SK-MEL-5 (cell line): ENCODE measurements at regions not wholly inside any gene's neighbourhood (a gene's known extent, or its start where the extent isn't known, plus 50 kb on each side); places are given as distances from the start of the nearest gene placed in this dataset.

ENCODE experiments used
- DNase-seq: peaks from one replicate; pipeline ENCODE4 v3.0.0-alpha.2; 2016; ENCODE audit warnings: low read depth, low spot score
- in situ Hi-C: cut with HindIII; loops from 2 replicates; pipeline ENCODE4 v1.10.0; 2016; ENCODE audit warnings: low sequenced_read_pairs, high pct_unique_total_duplicates, low pct_unique_long_range_greater_than_20kb

DNA sequence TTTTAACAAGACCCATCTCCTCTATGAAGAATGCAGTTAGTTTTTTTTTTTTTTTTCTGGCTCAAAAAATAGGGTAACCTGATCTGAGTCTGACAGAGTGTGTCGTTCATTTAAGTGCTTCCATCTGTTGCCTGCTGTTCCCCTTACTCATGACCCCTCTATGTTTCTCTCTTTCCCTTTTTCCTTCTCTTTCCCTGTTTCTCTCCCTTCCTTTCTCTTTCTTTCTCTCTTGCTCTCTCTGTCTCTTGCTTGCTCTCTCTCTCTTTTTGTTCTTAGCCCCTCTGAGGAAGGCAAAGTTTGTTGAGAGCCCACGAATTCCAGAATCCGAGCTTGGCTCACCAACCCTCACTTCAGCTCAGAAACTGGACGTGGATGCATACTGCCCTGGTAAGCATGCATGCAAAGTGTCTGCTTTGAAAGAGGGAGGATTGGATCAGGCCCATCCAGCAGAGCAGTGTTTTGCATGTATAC lies 185.0 kb downstream of the TANC2 start:
- peak; percentile 39 for DNase-seq
- in situ Hi-C loops, result no loop called here

GRCh38 chr17:63151941-63152523 lies 186.0 kb downstream of the TANC2 start:
- DNase-seq, result peak; percentile 73
- in situ Hi-C loops, result no loop called here

GRCh38 chr17:63153488-63153887 lies 187.5 kb downstream of the TANC2 start:
- in situ Hi-C loops, result no loop called here
- DNase-seq, result no peak

- in situ Hi-C loops, result no loop called here
- DNase-seq, result no peak
These were observed 188.7 kb downstream of the TANC2 start for GRCh38 chr17:63154586-63155244.

DNA sequence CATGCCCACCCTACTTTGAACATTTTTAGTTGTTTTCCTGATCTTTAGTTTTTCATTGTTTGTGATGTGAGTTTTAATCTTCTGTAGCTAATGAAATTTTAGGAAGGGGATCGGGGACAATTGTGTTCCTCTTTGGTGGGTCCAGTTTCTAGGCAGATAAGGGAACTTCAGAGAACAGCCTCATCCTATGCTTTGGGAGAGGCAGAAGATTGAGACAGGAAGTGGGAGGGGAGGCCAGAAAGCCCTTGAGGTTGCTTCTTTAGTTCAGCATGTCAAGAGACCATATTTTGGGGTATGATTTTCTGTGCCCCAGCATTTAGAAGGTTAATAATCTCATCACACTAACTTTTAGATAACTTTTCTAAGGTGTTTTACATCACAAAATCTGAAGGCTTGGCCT lies 191.0 kb downstream of the TANC2 start:
- in situ Hi-C loops, result no loop called here

GRCh38 chr17:63162406-63163157 lies 196.5 kb downstream of the TANC2 start:
- in situ Hi-C loops, result no loop called here
- no peak for DNase-seq

More for the DNA sequence above, 191.0 kb downstream of the TANC2 start:
- no peak for DNase-seq

DNA sequence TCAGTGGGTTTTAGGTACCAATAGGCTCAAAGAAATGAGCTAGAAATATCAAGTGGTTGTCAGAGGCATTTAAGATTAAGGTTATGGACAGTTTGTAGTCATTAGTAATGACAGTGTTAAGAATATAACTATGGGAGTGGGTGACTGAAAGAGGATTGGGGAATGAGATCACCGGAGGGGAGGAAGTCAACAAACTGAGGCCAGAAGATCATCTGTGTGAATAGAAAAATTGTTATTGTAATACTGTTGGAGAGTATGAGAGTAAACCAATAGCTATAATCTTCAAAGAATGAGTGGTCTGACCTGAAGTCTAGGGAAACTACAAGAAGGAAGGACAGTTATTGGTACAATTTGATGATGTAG lies 197.1 kb downstream of the TANC2 start:
- in situ Hi-C loops, result no loop called here
- DNase-seq, result no peak

DNA sequence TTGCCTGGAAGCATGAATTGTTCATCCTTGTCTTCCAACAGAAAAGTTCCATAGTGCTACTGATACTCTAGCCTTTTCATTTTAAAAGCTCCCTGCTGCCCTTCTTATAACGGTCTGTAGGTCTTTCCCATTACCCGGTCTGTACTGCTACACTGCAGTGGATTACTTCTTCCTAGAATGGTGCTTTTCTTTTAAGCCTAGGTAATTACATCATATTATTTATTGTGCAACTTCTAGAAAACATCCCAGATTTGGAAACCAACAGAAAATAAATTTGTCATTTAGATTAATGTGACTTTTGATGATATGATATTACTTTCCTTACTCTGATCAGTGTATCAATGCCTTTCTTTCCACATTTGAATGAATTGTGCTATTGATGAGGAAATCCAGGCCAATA lies 199.4 kb downstream of the TANC2 start:
- in situ Hi-C loops, result no loop called here
- no peak for DNase-seq

- in situ Hi-C loops, result no loop called here
- no peak for DNase-seq
These were observed 204.8 kb downstream of the TANC2 start for GRCh38 chr17:63170795-63171194.

GRCh38 chr17:63171428-63172393 lies 205.7 kb downstream of the TANC2 start:
- in situ Hi-C loops, result no loop called here
- peak; percentile 33 for DNase-seq

DNA sequence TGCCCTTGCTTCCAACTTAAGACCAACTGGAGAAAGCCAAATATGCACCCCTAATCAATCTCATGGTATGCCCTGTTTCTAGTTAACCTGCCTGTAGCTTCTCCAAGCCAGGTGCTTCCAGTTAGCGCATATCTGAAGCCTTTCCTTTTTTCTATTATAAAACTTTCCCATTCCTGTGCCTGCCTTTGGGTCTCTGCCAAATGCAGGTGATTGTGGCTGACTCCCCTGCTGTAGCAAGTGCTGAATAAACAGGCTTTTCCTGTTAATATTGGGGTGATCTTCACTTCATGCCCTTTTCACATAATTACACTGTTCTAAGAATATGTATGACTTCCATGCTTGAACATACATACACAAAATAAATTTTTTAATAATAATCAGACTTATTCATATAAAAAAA lies 207.4 kb downstream of the TANC2 start:
- no peak for DNase-seq
- in situ Hi-C loops, result no loop called here

DNA sequence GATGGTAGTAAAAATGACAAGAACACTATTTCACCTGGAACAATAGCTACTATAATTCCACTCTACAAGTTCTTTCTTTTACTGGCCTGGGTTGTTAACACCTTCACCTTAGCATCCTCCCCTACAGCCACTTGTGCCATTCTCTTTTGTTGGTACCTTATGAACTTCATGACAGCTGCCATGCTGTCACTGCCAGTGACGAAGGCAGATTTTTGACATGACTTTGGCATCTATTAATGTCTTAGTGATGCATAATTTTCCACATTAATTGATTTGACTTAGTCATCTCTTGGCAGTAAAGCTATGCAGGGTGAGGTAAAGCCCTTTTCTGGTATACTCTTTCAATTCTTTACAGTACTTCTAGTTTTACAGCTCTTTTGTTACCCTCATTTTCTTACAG lies 207.9 kb downstream of the TANC2 start:
- DNase-seq, result no peak
- in situ Hi-C loops, result no loop called here

DNA sequence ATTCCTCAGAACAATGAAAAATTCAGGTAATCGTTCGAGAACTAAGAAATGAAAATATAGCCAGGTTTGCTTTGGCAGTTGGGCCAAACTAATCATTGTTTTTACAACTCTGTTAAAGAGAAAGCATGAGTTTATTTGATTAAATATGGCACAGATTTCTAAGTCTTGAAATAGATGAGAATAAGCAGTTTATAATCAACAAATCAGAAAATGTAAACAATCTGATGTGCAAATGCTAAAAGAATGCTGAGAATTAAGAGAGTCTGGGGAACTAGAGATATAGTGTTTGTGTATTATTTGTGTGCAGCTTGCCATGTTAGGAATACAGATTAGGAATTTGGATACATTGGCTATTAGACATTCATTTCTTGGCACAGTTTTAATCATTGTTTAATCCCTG lies 212.5 kb downstream of the TANC2 start:
- DNase-seq, result no peak
- in situ Hi-C loops, result no loop called here

DNA sequence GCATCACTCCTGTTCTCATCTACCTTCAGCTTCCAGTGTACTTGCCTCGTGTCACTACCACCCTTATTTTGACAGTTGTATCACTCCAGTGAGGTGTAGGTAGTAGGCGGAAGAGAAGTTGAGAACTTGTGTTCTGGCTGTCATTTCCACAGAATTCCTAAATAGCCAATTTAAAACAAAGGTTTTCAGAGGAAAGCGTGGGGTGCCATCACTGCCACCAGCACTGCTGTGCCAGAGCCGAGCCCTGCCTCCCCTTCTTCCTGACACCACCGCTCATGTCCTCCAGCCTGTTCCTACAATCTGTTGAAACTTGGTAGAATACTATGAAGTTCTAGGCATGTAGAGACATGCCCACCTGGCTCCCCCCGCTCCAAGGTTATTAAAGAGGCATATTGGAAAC lies 215.8 kb downstream of the TANC2 start:
- in situ Hi-C loops, result no loop called here
- no peak for DNase-seq

GRCh38 chr17:63185420-63185819 lies 219.4 kb downstream of the TANC2 start:
- in situ Hi-C loops, result no loop called here
- peak; percentile 53 for DNase-seq

- in situ Hi-C loops, result no loop called here
- peak; percentile 38 for DNase-seq
These were observed 223.0 kb downstream of the TANC2 start for GRCh38 chr17:63189082-63189481.

DNA sequence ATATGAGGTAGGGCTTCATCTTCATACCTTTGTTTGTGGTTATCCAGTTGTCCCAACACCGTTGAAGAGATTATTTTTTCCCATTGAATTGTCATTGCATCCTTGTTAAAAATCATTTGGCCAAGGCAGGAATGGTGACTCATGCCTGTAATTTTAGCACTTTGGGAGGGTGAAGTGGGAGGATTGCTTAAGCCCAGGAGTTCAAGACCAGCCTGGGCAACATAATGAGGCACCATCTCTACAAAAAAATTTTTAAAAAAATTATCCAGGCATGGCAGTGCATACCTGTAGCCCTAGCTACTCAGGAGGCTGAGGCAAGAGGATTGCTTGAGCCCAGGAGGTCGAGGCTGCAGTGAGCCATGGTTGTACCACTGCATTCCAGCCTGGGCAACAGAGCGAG lies 223.9 kb downstream of the TANC2 start:
- no peak for DNase-seq
- in situ Hi-C loops, result no loop called here

DNA sequence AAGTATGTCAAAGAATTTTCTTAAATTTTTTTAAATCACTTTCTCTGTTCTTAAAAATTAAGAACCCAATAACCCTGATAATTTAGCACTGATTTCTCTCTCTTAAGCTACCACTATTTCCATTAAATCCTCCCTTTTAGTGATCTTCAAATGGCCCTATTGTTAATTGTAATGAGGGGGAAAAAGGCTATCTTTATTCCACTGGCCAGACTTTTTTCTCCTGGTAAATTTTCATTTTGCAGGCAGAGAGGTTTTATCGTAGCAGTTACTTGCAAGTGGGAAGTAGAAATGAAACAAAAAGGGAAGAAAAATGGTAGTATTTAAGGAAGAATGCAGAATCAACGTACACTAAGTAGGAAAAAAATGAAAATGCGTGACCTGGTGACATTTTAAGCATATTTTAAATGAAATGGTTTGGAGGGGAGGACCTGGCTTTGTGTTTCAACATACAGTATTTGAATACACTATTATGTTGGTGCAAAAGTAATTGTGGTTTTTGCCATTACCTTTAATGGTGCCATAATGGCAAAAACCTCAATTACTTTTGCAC lies 224.9 kb downstream of the TANC2 start:
- in situ Hi-C loops, result no loop called here
- peak; percentile 71 for DNase-seq
